A549 (cell line): ENCODE measurements at regions not wholly inside any gene's neighbourhood (a gene's known extent, or its start where the extent isn't known, plus 50 kb on each side); places are given as distances from the start of the nearest gene placed in this dataset.

Source experiments
- CTCF ChIP-seq: fragments of >200 bp; sonication (Bioruptor Twin); formaldehyde crosslinking; IDR thresholded peaks from 3 replicates; pipeline ENCODE4 v1.5.1; 2016
- EP300 ChIP-seq, 2 experiments: fragments of >200 bp; sonication (Bioruptor Twin); formaldehyde crosslinking; IDR thresholded peaks; 2 replicates in 1 of 2; 3 replicates in 1 of 2; pipeline ENCODE4 v1.6.1; 2016 to 2017
- FOSL2 ChIP-seq, 2 experiments: fragments of 450-650 bp in 1 of 2; fragments of >200 bp in 1 of 2; sonication (Bioruptor Twin) in 1 of 2; formaldehyde crosslinking; IDR thresholded peaks; 2 replicates each; pipeline versions ENCODE4 v1.5.0 to v1.6.1; 2016 to 2020; ENCODE audit warnings: mild to moderate bottlenecking in 1 of 2, moderate library complexity in 1 of 2
- HOXA7 ChIP-seq: fragments of 250-450 bp; sonication (Bioruptor Pico); IDR thresholded peaks from 2 replicates; pipeline ENCODE4 v1.5.0; 2020; ENCODE audit warnings: mild to moderate bottlenecking, moderate library complexity
- JUN ChIP-seq, 2 experiments: fragments of >200 bp; sonication (Bioruptor Twin); formaldehyde crosslinking; IDR thresholded peaks; 2 replicates in 1 of 2; 3 replicates in 1 of 2; pipeline ENCODE4 v1.6.1; 2016 to 2017
- POLR2A ChIP-seq: IDR thresholded peaks from 2 replicates; pipeline ENCODE4 v1.6.1; 2012; ENCODE audit warnings: mild to moderate bottlenecking, low read length
- RAD21 ChIP-seq, 2 experiments: fragments of >200 bp in 1 of 2; sonication (Bioruptor Twin) in 1 of 2; formaldehyde crosslinking in 1 of 2; IDR thresholded peaks in 1 of 2; conservative IDR thresholded peaks in 1 of 2; 2 replicates in 1 of 2; 3 replicates in 1 of 2; pipeline ENCODE4 v1.6.1; 2012 to 2018; ENCODE audit warnings: inconsistent platforms in 1 of 2
- REST ChIP-seq: fragments of 200-600 bp; sonication (generic); IDR thresholded peaks from 2 replicates; pipeline ENCODE4 v1.6.1; 2016; ENCODE audit warnings: antibody characterized with exemption, mild to moderate bottlenecking, moderate library complexity
- RFX5 ChIP-seq: fragments of 450-650 bp; IDR thresholded peaks from 2 replicates; pipeline ENCODE4 v1.7.1; 2014; ENCODE audit warnings: antibody characterized with exemption, mild to moderate bottlenecking, moderate library complexity
- SMC3 ChIP-seq: fragments of >200 bp; sonication (Bioruptor Twin); formaldehyde crosslinking; IDR thresholded peaks from 3 replicates; pipeline ENCODE4 v1.6.1; 2018; ENCODE audit warnings: inconsistent platforms
- USF2 ChIP-seq: fragments of 450-650 bp; IDR thresholded peaks from 2 replicates; pipeline ENCODE4 v1.6.1; 2014; ENCODE audit warnings: antibody characterized with exemption

- TF ChIP-seq USF2 = no peak
- no peak for TF ChIP-seq HOXA7
- no peak for TF ChIP-seq CTCF
- TF ChIP-seq RFX5 = no peak
- no peak for TF ChIP-seq FOSL2 (IDR thresholded peaks at IDR 0.05)
- TF ChIP-seq FOSL2 (CRISPR knock-in tag; IDR thresholded peaks at IDR 0.05) = no peak
- TF ChIP-seq JUN (IDR thresholded peaks at IDR 0.05) = no peak
- no peak for TF ChIP-seq EP300 (IDR thresholded peaks at IDR 0.05)
- no peak for TF ChIP-seq RAD21 (conservative IDR thresholded peaks at IDR 0.05 in 1 of 2, IDR thresholded peaks at IDR 0.05 in 1 of 2)
- TF ChIP-seq REST = no peak
- no peak for TF ChIP-seq POLR2A
- TF ChIP-seq SMC3 = no peak
Measured at GRCh38 chr3:191915712-191916111, 454.7 kb downstream of the PYDC2 start.
